Psoas muscle (tissue), 7 donors: ENCODE measurements at regions not wholly inside any gene's neighbourhood (a gene's known extent, or its start where the extent isn't known, plus 50 kb on each side); places are given as distances from the start of the nearest gene placed in this dataset.

Experiments used
- ATAC-seq, 4 donors: fragments of 200-7000 bp; cut with Tn5 transposase; one replicate each; pipeline ENCODE4 v1.9.1; 2020; ENCODE audit warnings: moderate library complexity in 3 of 4, mild to moderate bottlenecking in 2 of 4
- DNase-seq, 2 donors: peaks; one replicate each; pipeline ENCODE4 v3.0.0-alpha.2; 2020
- H3K27ac ChIP-seq: fragments of 200-600 bp; one replicate; pipeline ENCODE4 v1.8.0; 2022
- H3K27me3 ChIP-seq, 3 donors: fragments of 200-600 bp in 1 of 3; one replicate each; pipeline versions ENCODE4 v1.6.1 to v1.8.0; 2013 to 2022; ENCODE audit warnings: low read length in 2 of 3, mild to moderate bottlenecking in 2 of 3, moderate library complexity in 1 of 3; ENCODE audit not compliant: insufficient read depth in 3 of 3
- H3K36me3 ChIP-seq, 2 donors: fragments of 200-600 bp in 1 of 2; one replicate each; pipeline versions ENCODE4 v1.6.1 to v1.8.0; 2013 to 2022; ENCODE audit warnings: low read depth in 1 of 2, mild to moderate bottlenecking in 1 of 2, moderate library complexity in 1 of 2; ENCODE audit not compliant: insufficient read depth in 1 of 2
- H3K4me1 ChIP-seq: fragments of 200-600 bp; one replicate; pipeline ENCODE4 v1.8.0; 2022
- H3K4me3 ChIP-seq: fragments of 200-600 bp; one replicate; pipeline ENCODE4 v1.8.0; 2022; ENCODE audit warnings: mild to moderate bottlenecking
- H3K9me3 ChIP-seq: fragments of 200-600 bp; one replicate; pipeline ENCODE4 v1.8.0; 2022
- CTCF ChIP-seq: fragments of 200-600 bp; IDR thresholded peaks from one replicate; pipeline ENCODE4 v1.8.0; 2022; ENCODE audit warnings: antibody characterized with exemption
- WGBS, 3 donors: extraction: QIAGEN DNeasy Blood & Tissue Kit; methylation state at CpG; one replicate each; pipeline versions ENCODE4 v1.1.6 to v1.1.7; 2013; 5-methylcytosine and 5-hydroxymethylcytosine counted together
- intact Hi-C, 2 donors: fragments of 100-400 bp; cut with DNase I; formaldehyde crosslinking; loops; one replicate each; pipeline versions ENCODE4 v1.11.0 to v1.14.2; 2022
- donor health status: healthy with polysubstance abuse.
- donor health status: DM: no; HTN: no; CAD: no; lungs with moderate emphysema.
- donor health status: Bipolar disorder and iron deficiency.
- donor health status: healthy.
- donor health status: DM: yes; HTN: yes; CAD: no.
- donor health status: DM: no; HTN: no; CAD: no.
- donor health status: DM: yes; HTN: yes; CAD: no.

- intact Hi-C loops: no loop called here
- no peak overlapping the region for H3K27ac ChIP-seq
- no peaks in the 10 kb centered on the region for H3K36me3 ChIP-seq
- H3K27me3 ChIP-seq: no peaks in the 10 kb centered on the region
- no peaks in the 10 kb centered on the region for H3K4me1 ChIP-seq
- no peak for TF ChIP-seq CTCF
- ATAC-seq (no peak), DNase-seq (no peak)
- no peak overlapping the region for H3K4me3 ChIP-seq
- no peaks in the 10 kb centered on the region for H3K9me3 ChIP-seq
These were observed 239.4 kb upstream of the FERMT1 start for GRCh38 chr20:6362245-6362644.

GRCh38 chr20:6360766-6361165 lies 237.9 kb upstream of the FERMT1 start:
- ATAC-seq (no peak), DNase-seq (no peak)
- Histone ChIP-seq H3K27ac (no peak overlapping the region), H3K4me1 (no peaks in the 10 kb centered on the region), H3K4me3 (no peak overlapping the region), H3K9me3 (no peaks in the 10 kb centered on the region), H3K27me3 (no peaks in the 10 kb centered on the region), H3K36me3 (no peaks in the 10 kb centered on the region)
- 83 to 88% (median 84%) methylated on average over 5 of the region's 5 CpGs for WGBS, 3 donors
- TF ChIP-seq CTCF: no peak
- intact Hi-C loops: no loop called here

GRCh38 chr20:6355754-6356451 lies 233.1 kb upstream of the FERMT1 start:
- Histone ChIP-seq H3K27ac (no peak overlapping the region), H3K9me3 (no peaks in the 10 kb centered on the region), H3K36me3 (no peaks in the 10 kb centered on the region), H3K4me3 (no peak overlapping the region), H3K27me3 (no peaks in the 10 kb centered on the region), H3K4me1 (no peaks in the 10 kb centered on the region)
- no peak for TF ChIP-seq CTCF
- ATAC-seq (no peak), DNase-seq (no peak)
- WGBS, 3 donors: 74 to 76% (median 74%) methylated on average over 7 of the region's 7 CpGs
- intact Hi-C loops: no loop called here

- no peak for ATAC-seq
- Histone ChIP-seq H3K4me1 (no peaks in the 10 kb centered on the region), H3K27me3 (no peaks in the 10 kb centered on the region), H3K27ac (no peak overlapping the region), H3K36me3 (no peaks in the 10 kb centered on the region), H3K4me3 (no peak overlapping the region), H3K9me3 (no peaks in the 10 kb centered on the region)
- intact Hi-C loops: no loop called here
- TF ChIP-seq CTCF: no peak
- no peak for DNase-seq
These were observed 226.1 kb upstream of the FERMT1 start for GRCh38 chr20:6348908-6349307.

GRCh38 chr20:6347916-6348315 lies 225.1 kb upstream of the FERMT1 start:
- Histone ChIP-seq H3K36me3 (no peaks in the 10 kb centered on the region), H3K27ac (no peak overlapping the region), H3K9me3 (no peaks in the 10 kb centered on the region), H3K4me3 (no peak overlapping the region), H3K27me3 (no peaks in the 10 kb centered on the region), H3K4me1 (no peaks in the 10 kb centered on the region)
- no peak for TF ChIP-seq CTCF
- intact Hi-C loops: no loop called here
- DNase-seq: no peak
- no peak for ATAC-seq
